ENCODE measurements at regions not wholly inside any gene's neighbourhood (a gene's known extent, or its start where the extent isn't known, plus 50 kb on each side); places are given as distances from the start of the nearest gene placed in this dataset.

GRCh38 chr9:23447166-23447565, 378.9 kb downstream of the ELAVL2 start:
- 38 to 42% methylated on average over 3 of the region's 3 CpGs for WGBS, 2 donors
- TF ChIP-seq CTCF (IDR thresholded peaks at IDR 0.05) (no peak), EP300 (IDR thresholded peaks at IDR 0.05) (no peak), POLR2A (IDR thresholded peaks at IDR 0.05) (no peak)
- no peak overlapping the region for H3K27ac ChIP-seq
- no peaks in the 10 kb centered on the region for H3K36me3 ChIP-seq
- no peak overlapping the region for H3K4me3 ChIP-seq
- H3K4me1 ChIP-seq = peaks cover 0 to 5% (median 0%) of the 10 kb centered on the region in 4 donors
- DNase-seq (ENCODE audit: low spot score in 2 of 2) = no peak
- H3K9me3 ChIP-seq = no peaks in the 10 kb centered on the region
- no peaks in the 10 kb centered on the region for H3K27me3 ChIP-seq

GRCh38 chr9:23447944-23448343, 378.1 kb downstream of the ELAVL2 start:
- H3K9me3 ChIP-seq = no peaks in the 10 kb centered on the region
- no peak overlapping the region for H3K27ac ChIP-seq
- TF ChIP-seq POLR2A (IDR thresholded peaks at IDR 0.05) (no peak), EP300 (IDR thresholded peaks at IDR 0.05) (no peak), CTCF (IDR thresholded peaks at IDR 0.05) (no peak)
- peaks cover 0 to 5% (median 0%) of the 10 kb centered on the region in 4 donors for H3K4me1 ChIP-seq
- 83 to 89% methylated on average over 4 of the region's 4 CpGs for WGBS, 2 donors
- no peaks in the 10 kb centered on the region for H3K27me3 ChIP-seq
- H3K4me3 ChIP-seq = no peak overlapping the region
- H3K36me3 ChIP-seq = no peaks in the 10 kb centered on the region
- no peak for DNase-seq (ENCODE audit: low spot score in 2 of 2)

GRCh38 chr9:23451802-23452418, 374.1 kb downstream of the ELAVL2 start:
- DNase-seq (ENCODE audit: low spot score in 2 of 2) = no peak
- H3K4me3 ChIP-seq = no peak overlapping the region
- no peaks in the 10 kb centered on the region for H3K27me3 ChIP-seq
- TF ChIP-seq POLR2A (IDR thresholded peaks at IDR 0.05) (no peak), CTCF (IDR thresholded peaks at IDR 0.05) (no peak), EP300 (IDR thresholded peaks at IDR 0.05) (no peak)
- no peak overlapping the region for H3K27ac ChIP-seq
- H3K36me3 ChIP-seq = no peaks in the 10 kb centered on the region
- H3K4me1 ChIP-seq = peaks cover 0 to 5% (median 0%) of the 10 kb centered on the region in 4 donors
- H3K9me3 ChIP-seq = no peaks in the 10 kb centered on the region
- WGBS, 2 donors = 95% methylated on average over 20 to 22 of the region's 32 CpGs

GRCh38 chr9:23464275-23464674, 361.8 kb downstream of the ELAVL2 start:
- no peak for TF ChIP-seq POLR2A (IDR thresholded peaks at IDR 0.05)
- no peaks in the 10 kb centered on the region for H3K27me3 ChIP-seq
- H3K27ac ChIP-seq = no peak overlapping the region
- no peaks in the 10 kb centered on the region for H3K36me3 ChIP-seq
- no peak overlapping the region for H3K4me3 ChIP-seq
- peaks cover 0 to 3% (median 0%) of the 10 kb centered on the region in 4 donors for H3K9me3 ChIP-seq
- DNase-seq (ENCODE audit: low spot score in 2 of 2) = no peak
- 87 to 91% methylated on average over 4 of the region's 4 CpGs for WGBS, 2 donors
- H3K4me1 ChIP-seq = no peaks in the 10 kb centered on the region

GRCh38 chr9:23467276-23467675, 358.8 kb downstream of the ELAVL2 start:
- H3K27me3 ChIP-seq = no peaks in the 10 kb centered on the region
- H3K27ac ChIP-seq = no peak overlapping the region

GRCh38 chr9:23477908-23478307, 348.1 kb downstream of the ELAVL2 start:
- no peak overlapping the region for H3K27ac ChIP-seq
- TF ChIP-seq POLR2A (IDR thresholded peaks at IDR 0.05) = no peak
- no peak for TF ChIP-seq EP300 (IDR thresholded peaks at IDR 0.05)
- TF ChIP-seq CTCF (IDR thresholded peaks at IDR 0.05) = no peak
- no peak overlapping the region for H3K4me3 ChIP-seq
- H3K36me3 ChIP-seq = no peaks in the 10 kb centered on the region
- no peak for DNase-seq (ENCODE audit: low spot score in 2 of 2)
- no peaks in the 10 kb centered on the region for H3K9me3 ChIP-seq
- no peaks in the 10 kb centered on the region for H3K4me1 ChIP-seq
- H3K27me3 ChIP-seq = no peaks in the 10 kb centered on the region
- WGBS, 2 donors = 89 to 93% methylated on average over 2 of the region's 2 CpGs

More at GRCh38 chr9:23467276-23467675, 358.8 kb downstream of the ELAVL2 start:
- no peaks in the 10 kb centered on the region for H3K36me3 ChIP-seq
- no peak for TF ChIP-seq EP300 (IDR thresholded peaks at IDR 0.05)
- H3K4me1 ChIP-seq = no peaks in the 10 kb centered on the region
- peaks cover 0 to 4% (median 0%) of the 10 kb centered on the region in 4 donors for H3K9me3 ChIP-seq
- 86 to 88% methylated on average over 4 of the region's 4 CpGs for WGBS, 2 donors
- DNase-seq (ENCODE audit: low spot score in 2 of 2) = no peak
- no peak overlapping the region for H3K4me3 ChIP-seq

Measured in tibial nerve (tissue), 4 donors.